ENCODE measurements at regions not wholly inside any gene's neighbourhood (a gene's known extent, or its start where the extent isn't known, plus 50 kb on each side); places are given as distances from the start of the nearest gene placed in this dataset.

- no peak for DNase-seq (ENCODE audit: low read depth)
- no peak overlapping the region for H3K4me3 ChIP-seq (replicated peaks; ENCODE audit: low read depth, low read length)
- no peak for TF ChIP-seq CTCF (IDR thresholded peaks at IDR 0.05; ENCODE audit: low read length, missing control alignments)
These were observed 109.7 kb upstream of the GLI2 start for GRCh38 chr2:120625865-120626560.

- no peak for TF ChIP-seq CTCF (IDR thresholded peaks at IDR 0.05; ENCODE audit: low read length, missing control alignments)
- H3K4me3 ChIP-seq (replicated peaks; ENCODE audit: low read depth, low read length) = no peak overlapping the region
- DNase-seq (ENCODE audit: low read depth) = no peak
These were observed 109.1 kb upstream of the GLI2 start for GRCh38 chr2:120626566-120626965.

GRCh38 chr2:120628248-120628647, 107.4 kb upstream of the GLI2 start:
- H3K4me3 ChIP-seq (replicated peaks; ENCODE audit: low read depth, low read length) = no peak overlapping the region
- TF ChIP-seq CTCF (IDR thresholded peaks at IDR 0.05; ENCODE audit: low read length, missing control alignments) = no peak
- no peak for DNase-seq (ENCODE audit: low read depth)

- H3K4me3 ChIP-seq (replicated peaks; ENCODE audit: low read depth, low read length) = no peak overlapping the region
- DNase-seq (ENCODE audit: low read depth) = no peak
- TF ChIP-seq CTCF (IDR thresholded peaks at IDR 0.05; ENCODE audit: low read length, missing control alignments) = no peak
These were observed 106.3 kb upstream of the GLI2 start for GRCh38 chr2:120629241-120629895.

- DNase-seq (ENCODE audit: low read depth) = no peak
- TF ChIP-seq CTCF (IDR thresholded peaks at IDR 0.05; ENCODE audit: low read length, missing control alignments) = no peak
These were observed 105.5 kb upstream of the GLI2 start for GRCh38 chr2:120630031-120630701.

GRCh38 chr2:120631236-120631635, 104.4 kb upstream of the GLI2 start:
- DNase-seq (ENCODE audit: low read depth) = no peak
- no peak overlapping the region for H3K4me3 ChIP-seq (replicated peaks; ENCODE audit: low read depth, low read length)
- TF ChIP-seq CTCF (IDR thresholded peaks at IDR 0.05; ENCODE audit: low read length, missing control alignments) = no peak

More at GRCh38 chr2:120630031-120630701, 105.5 kb upstream of the GLI2 start:
- no peak overlapping the region for H3K4me3 ChIP-seq (replicated peaks; ENCODE audit: low read depth, low read length)
